ENCODE measurements at regions not wholly inside any gene's neighbourhood (a gene's known extent, or its start where the extent isn't known, plus 50 kb on each side); places are given as distances from the start of the nearest gene placed in this dataset.

DNA sequence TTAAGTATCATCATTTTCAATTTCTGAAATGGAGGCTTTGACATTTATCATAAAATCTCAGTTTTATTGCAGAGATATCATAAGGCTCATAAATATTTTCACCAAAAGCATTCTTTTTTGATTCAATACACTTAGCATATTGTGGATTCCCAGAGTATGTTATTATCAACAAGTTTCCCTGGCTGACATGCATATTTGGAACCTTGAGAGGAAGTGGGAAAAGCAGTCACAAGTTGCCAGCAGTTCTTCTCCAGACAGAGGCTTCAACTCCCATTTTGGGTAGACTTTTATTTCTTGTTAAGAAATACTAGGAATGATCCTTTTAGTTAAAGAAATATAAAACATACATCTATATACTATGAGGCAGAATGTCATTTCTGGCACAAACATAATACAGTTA is 236.5 kb downstream of the ASXL3 start:
- ATAC-seq (no peak), DNase-seq (no peak)
- H3K27ac ChIP-seq (ENCODE audit: low read length), result no peak overlapping the region
- intact Hi-C loops (cut with DNase I), result no loop called here
- no peak overlapping the region for H3K4me3 ChIP-seq (ENCODE audit: low read length)
- H3K4me1 ChIP-seq (ENCODE audit: control insufficient read depth, insufficient read depth, low read length), result no peaks in the 10 kb centered on the region
- H3K9me3 ChIP-seq (ENCODE audit: control insufficient read depth, low read length), result no peaks in the 10 kb centered on the region
- no peaks in the 10 kb centered on the region for H3K27me3 ChIP-seq (ENCODE audit: control insufficient read depth, insufficient read depth)

DNA sequence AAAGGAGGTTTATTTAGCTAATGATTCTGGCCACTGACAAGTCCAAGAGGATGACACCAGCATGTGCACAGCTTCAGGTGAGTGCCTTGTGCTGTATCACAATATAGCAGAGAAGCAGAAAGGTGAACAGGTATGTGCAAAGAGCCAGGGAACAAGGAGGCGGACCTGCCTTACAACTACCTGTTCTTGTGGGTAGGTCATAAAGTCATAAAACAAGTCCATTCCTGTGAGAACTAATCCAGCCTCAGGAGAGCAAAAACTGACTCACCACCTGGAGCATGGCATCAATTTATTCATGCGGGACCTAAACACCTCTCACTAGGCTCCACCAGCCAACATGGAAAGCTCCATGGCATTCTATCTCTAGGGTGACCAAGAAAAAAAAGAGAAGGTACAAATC is 234.2 kb downstream of the ASXL3 start:
- Histone ChIP-seq H3K27ac (ENCODE audit: low read length) (no peak overlapping the region), H3K27me3 (ENCODE audit: control insufficient read depth, insufficient read depth) (no peaks in the 10 kb centered on the region), H3K9me3 (ENCODE audit: control insufficient read depth, low read length) (no peaks in the 10 kb centered on the region), H3K4me3 (ENCODE audit: low read length) (no peak overlapping the region), H3K4me1 (ENCODE audit: control insufficient read depth, insufficient read depth, low read length) (no peaks in the 10 kb centered on the region)
- ATAC-seq (no peak), DNase-seq (no peak)
- 88% methylated on average over 2 of the region's 2 CpGs for WGBS
- intact Hi-C loops (cut with DNase I), result no loop called here

DNA sequence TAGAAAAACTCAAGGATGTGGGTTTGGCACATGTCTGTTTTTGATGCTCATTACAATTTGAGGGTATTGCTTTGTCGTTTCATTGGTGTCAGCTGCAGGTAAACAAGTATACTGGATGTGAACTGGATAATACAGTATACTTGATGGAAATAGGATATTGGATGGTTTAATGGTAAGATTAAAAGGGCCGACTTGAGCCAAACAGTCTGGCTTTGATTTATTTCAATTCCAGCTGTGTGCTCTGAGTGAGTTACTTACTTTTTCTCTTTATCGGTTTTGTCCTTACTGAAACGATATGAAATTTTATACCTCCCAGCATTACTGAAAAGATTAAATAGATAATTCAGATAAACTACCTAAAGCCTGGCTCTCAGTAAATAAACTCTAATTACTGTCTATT is 227.6 kb downstream of the ASXL3 start:
- DNase-seq, result no peak
- no peaks in the 10 kb centered on the region for H3K9me3 ChIP-seq (ENCODE audit: control insufficient read depth, low read length)
- no peak overlapping the region for H3K27ac ChIP-seq (ENCODE audit: low read length)
- 65% methylated on average over 4 of the region's 4 CpGs for WGBS
- no peaks in the 10 kb centered on the region for H3K27me3 ChIP-seq (ENCODE audit: control insufficient read depth, insufficient read depth)
- H3K4me1 ChIP-seq (ENCODE audit: control insufficient read depth, insufficient read depth, low read length), result no peaks in the 10 kb centered on the region
- ATAC-seq, result no peak
- intact Hi-C loops (cut with DNase I), result no loop called here
- H3K4me3 ChIP-seq (ENCODE audit: low read length), result no peak overlapping the region

DNA sequence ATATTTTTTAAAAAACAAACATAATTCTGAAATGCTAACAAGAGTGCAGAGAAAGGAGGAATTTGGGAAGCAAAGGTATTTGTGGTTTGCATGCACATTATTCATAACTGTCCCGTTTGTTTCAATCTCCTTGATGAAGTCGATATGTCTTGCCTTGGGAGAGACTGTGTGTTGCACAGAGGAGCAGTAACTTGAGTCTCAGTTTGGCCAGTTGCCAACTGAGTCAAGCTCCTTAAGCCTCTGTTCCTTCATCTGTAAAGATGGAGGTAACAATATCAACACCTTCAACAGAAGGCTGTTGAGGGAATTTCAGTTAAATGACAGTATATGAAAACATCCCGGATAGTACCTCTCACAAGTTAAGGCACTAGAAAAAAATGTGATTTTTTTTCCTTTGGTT is 226.2 kb downstream of the ASXL3 start:
- H3K27me3 ChIP-seq (ENCODE audit: control insufficient read depth, insufficient read depth), result no peaks in the 10 kb centered on the region
- no peak overlapping the region for H3K27ac ChIP-seq (ENCODE audit: low read length)
- intact Hi-C loops (cut with DNase I), result no loop called here
- ATAC-seq (no peak), DNase-seq (no peak)
- H3K9me3 ChIP-seq (ENCODE audit: control insufficient read depth, low read length), result no peaks in the 10 kb centered on the region
- H3K4me1 ChIP-seq (ENCODE audit: control insufficient read depth, insufficient read depth, low read length), result no peaks in the 10 kb centered on the region
- 49% methylated on average over 3 of the region's 3 CpGs for WGBS
- no peak overlapping the region for H3K4me3 ChIP-seq (ENCODE audit: low read length)

DNA sequence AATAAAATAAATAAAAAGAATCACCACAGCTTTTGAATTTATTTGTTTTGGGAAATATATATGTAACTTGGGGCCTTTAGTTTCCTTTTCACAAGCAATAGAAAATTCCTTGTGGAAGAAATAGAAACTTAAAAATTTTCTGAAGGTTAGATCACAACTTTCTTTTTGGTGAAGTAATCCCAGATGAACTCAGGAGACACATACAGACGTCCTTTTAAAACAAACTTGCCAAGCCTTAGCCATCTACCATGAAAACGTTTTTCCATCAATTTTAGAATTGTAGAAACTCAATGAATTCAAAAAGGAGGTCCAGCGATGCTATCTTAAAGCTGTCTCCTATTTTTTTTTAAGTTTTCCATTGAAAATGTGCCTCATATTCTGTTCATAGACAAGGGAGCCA is 225.6 kb downstream of the ASXL3 start:
- Histone ChIP-seq H3K27me3 (ENCODE audit: control insufficient read depth, insufficient read depth) (no peaks in the 10 kb centered on the region), H3K4me1 (ENCODE audit: control insufficient read depth, insufficient read depth, low read length) (no peaks in the 10 kb centered on the region), H3K4me3 (ENCODE audit: low read length) (no peak overlapping the region), H3K27ac (ENCODE audit: low read length) (no peak overlapping the region), H3K9me3 (ENCODE audit: control insufficient read depth, low read length) (no peaks in the 10 kb centered on the region)
- no peak for ATAC-seq
- intact Hi-C loops (cut with DNase I), result no loop called here
- DNase-seq, result no peak
- WGBS, result 37% methylated on average over 3 of the region's 3 CpGs

DNA sequence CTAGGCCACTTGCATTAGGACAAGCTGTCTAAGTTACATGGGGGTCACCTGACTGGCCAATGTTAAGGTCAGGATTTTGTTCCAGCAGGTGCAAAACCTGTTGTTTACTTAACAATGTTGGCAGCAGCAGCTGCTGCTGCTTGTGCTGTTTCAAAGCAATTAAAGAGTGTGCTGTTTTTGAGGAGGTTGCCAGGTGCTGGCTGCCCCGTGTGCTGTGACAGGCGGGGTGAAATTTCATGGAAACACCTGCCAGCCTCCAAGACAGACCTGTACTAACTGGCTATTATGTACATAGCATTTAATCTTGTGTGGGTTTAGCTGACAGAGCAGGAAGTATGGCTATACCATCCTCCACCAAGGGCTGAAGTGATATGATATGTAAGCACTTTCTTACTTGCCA is 224.9 kb downstream of the ASXL3 start:
- Histone ChIP-seq H3K27ac (ENCODE audit: low read length) (no peak overlapping the region), H3K9me3 (ENCODE audit: control insufficient read depth, low read length) (no peaks in the 10 kb centered on the region), H3K27me3 (ENCODE audit: control insufficient read depth, insufficient read depth) (no peaks in the 10 kb centered on the region), H3K4me1 (ENCODE audit: control insufficient read depth, insufficient read depth, low read length) (no peaks in the 10 kb centered on the region), H3K4me3 (ENCODE audit: low read length) (no peak overlapping the region)
- ATAC-seq (no peak), DNase-seq (no peak)
- 63% methylated on average over 2 of the region's 2 CpGs for WGBS
- intact Hi-C loops (cut with DNase I), result no loop called here
